Liver (tissue), 7 donors: ENCODE measurements at regions not wholly inside any gene's neighbourhood (a gene's known extent, or its start where the extent isn't known, plus 50 kb on each side); places are given as distances from the start of the nearest gene placed in this dataset.

Source experiments
- DNase-seq: peaks from one replicate; pipeline ENCODE4 v3.0.0-alpha.2; 2017; ENCODE audit warnings: low spot score
- H3K27ac ChIP-seq, 2 donors: one replicate each; pipeline ENCODE4 v1.7.0; 2013; ENCODE audit warnings: inconsistent platforms in 2 of 2, low read length in 2 of 2, control low read depth in 1 of 2, low read depth in 1 of 2, mild to moderate bottlenecking in 1 of 2
- H3K27me3 ChIP-seq, 4 donors: one replicate each; pipeline versions ENCODE4 v1.6.1 to v1.7.0; 2013; ENCODE audit warnings: low read length in 3 of 4, inconsistent platforms in 1 of 4, mild to moderate bottlenecking in 1 of 4, moderate library complexity in 1 of 4; ENCODE audit not compliant: control insufficient read depth in 4 of 4, insufficient read depth in 4 of 4
- H3K36me3 ChIP-seq, 4 donors: one replicate each; pipeline versions ENCODE4 v1.6.1 to v1.7.0; 2013; ENCODE audit warnings: low read length in 3 of 4, mild to moderate bottlenecking in 3 of 4, low read depth in 1 of 4, moderate library complexity in 1 of 4; ENCODE audit not compliant: control insufficient read depth in 4 of 4, insufficient read depth in 3 of 4
- H3K4me1 ChIP-seq, 4 donors: one replicate each; pipeline versions ENCODE4 v1.6.1 to v1.7.0; 2013; ENCODE audit warnings: low read length in 3 of 4, mild to moderate bottlenecking in 3 of 4, moderate library complexity in 1 of 4; ENCODE audit not compliant: control insufficient read depth in 4 of 4, insufficient read depth in 4 of 4
- H3K4me3 ChIP-seq, 3 donors: one replicate each; pipeline versions ENCODE4 v1.6.1 to v1.7.0; 2013; ENCODE audit warnings: low read length in 3 of 3, control low read depth in 1 of 3, low read depth in 1 of 3, mild to moderate bottlenecking in 1 of 3
- H3K9ac ChIP-seq, 2 donors: one replicate each; pipeline ENCODE4 v1.7.0; 2013; ENCODE audit warnings: low read length in 2 of 2, mild to moderate bottlenecking in 2 of 2, moderate library complexity in 2 of 2, control low read depth in 1 of 2, low read depth in 1 of 2
- H3K9me3 ChIP-seq, 4 donors: one replicate each; pipeline versions ENCODE4 v1.6.1 to v1.7.0; 2013; ENCODE audit warnings: low read length in 3 of 4; ENCODE audit not compliant: control insufficient read depth in 4 of 4
- ATF3 ChIP-seq: IDR thresholded peaks from 2 replicates; pipeline ENCODE4 v1.6.1; 2016; ENCODE audit warnings: antibody characterized with exemption
- EGR1 ChIP-seq, 2 donors: IDR thresholded peaks; 2 replicates each; pipeline ENCODE4 v1.6.1; 2016 to 2018; ENCODE audit warnings: antibody characterized with exemption in 2 of 2, low read depth in 2 of 2
- FOXA2 ChIP-seq: IDR thresholded peaks from 2 replicates; pipeline ENCODE4 v1.6.1; 2016; ENCODE audit warnings: antibody characterized with exemption
- GABPA ChIP-seq, 2 donors: IDR thresholded peaks in 1 of 2; conservative IDR thresholded peaks in 1 of 2; 2 replicates each; pipeline ENCODE4 v1.6.1; 2016; ENCODE audit warnings: antibody characterized with exemption in 2 of 2, mild to moderate bottlenecking in 1 of 2, moderate library complexity in 1 of 2
- HNF4A ChIP-seq, 2 donors: conservative IDR thresholded peaks; 2 replicates each; pipeline ENCODE4 v1.6.1; 2016; ENCODE audit warnings: antibody characterized with exemption in 2 of 2, mild to moderate bottlenecking in 2 of 2
- HNF4G ChIP-seq: IDR thresholded peaks from 2 replicates; pipeline ENCODE4 v1.6.1; 2016; ENCODE audit warnings: antibody characterized with exemption
- JUND ChIP-seq, 2 donors: IDR thresholded peaks; 2 replicates each; pipeline ENCODE4 v1.6.1; 2016; ENCODE audit warnings: antibody characterized with exemption in 2 of 2
- MAX ChIP-seq: IDR thresholded peaks from 2 replicates; pipeline ENCODE4 v1.6.1; 2016; ENCODE audit warnings: antibody characterized with exemption
- NR2F2 ChIP-seq: IDR thresholded peaks from 2 replicates; pipeline ENCODE4 v1.6.1; 2016; ENCODE audit warnings: antibody characterized with exemption
- RAD21 ChIP-seq, 2 donors: IDR thresholded peaks; 2 replicates each; pipeline ENCODE4 v1.6.1; 2016; ENCODE audit warnings: antibody characterized with exemption in 2 of 2, mild to moderate bottlenecking in 2 of 2
- SP1 ChIP-seq: IDR thresholded peaks from 2 replicates; pipeline ENCODE4 v1.6.1; 2018; ENCODE audit warnings: antibody characterized with exemption, mild to moderate bottlenecking
- YY1 ChIP-seq: IDR thresholded peaks from 2 replicates; pipeline ENCODE4 v1.6.1; 2016; ENCODE audit warnings: antibody characterized with exemption, mild to moderate bottlenecking
- WGBS: extraction: QIAGEN DNeasy Blood & Tissue Kit; methylation state at CpG from one replicate; pipeline ENCODE4 v1.1.7; 2013; 5-methylcytosine and 5-hydroxymethylcytosine counted together
- TF ChIP-seq, protein P1 (sequence below): IDR thresholded peaks from 2 replicates; pipeline ENCODE4 v1.6.1; 2016; ENCODE audit warnings: antibody characterized with exemption
- donor health status: healthy.
- donor health status: healthy.
- donor health status: healthy.
- donor health status: healthy.

DNA sequence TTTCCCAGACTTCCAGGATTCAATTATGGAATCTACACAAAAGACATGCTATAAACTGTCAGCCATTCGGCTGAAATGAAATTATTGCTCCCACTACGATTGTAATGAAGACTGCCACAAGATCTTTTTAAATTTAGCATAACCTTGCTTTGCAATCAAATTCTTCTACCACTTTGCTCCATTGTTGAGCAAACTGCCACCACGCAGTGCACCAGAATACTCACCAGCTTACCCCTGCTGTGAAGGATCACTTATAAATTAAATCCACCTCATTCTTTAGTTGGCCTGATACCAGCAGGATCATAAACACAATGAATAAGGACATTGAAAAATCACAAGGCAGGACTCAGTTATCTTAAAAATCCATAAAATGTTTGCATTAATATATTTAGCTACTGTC is 116.4 kb upstream of the PRNP start:
- H3K27me3 ChIP-seq: peaks cover 0 to 4% (median 0%) of the 10 kb centered on the region in 4 donors
- no peaks in the 10 kb centered on the region for H3K4me1 ChIP-seq
- no peaks in the 10 kb centered on the region for H3K9me3 ChIP-seq
- H3K4me3 ChIP-seq: no peak overlapping the region
- DNase-seq: no peak
- TF ChIP-seq NR2F2: no peak
- no peak for TF ChIP-seq EGR1 (IDR thresholded peaks at IDR 0.05; ENCODE audit: low read depth in 2 of 2)
- TF ChIP-seq, protein P1, sequence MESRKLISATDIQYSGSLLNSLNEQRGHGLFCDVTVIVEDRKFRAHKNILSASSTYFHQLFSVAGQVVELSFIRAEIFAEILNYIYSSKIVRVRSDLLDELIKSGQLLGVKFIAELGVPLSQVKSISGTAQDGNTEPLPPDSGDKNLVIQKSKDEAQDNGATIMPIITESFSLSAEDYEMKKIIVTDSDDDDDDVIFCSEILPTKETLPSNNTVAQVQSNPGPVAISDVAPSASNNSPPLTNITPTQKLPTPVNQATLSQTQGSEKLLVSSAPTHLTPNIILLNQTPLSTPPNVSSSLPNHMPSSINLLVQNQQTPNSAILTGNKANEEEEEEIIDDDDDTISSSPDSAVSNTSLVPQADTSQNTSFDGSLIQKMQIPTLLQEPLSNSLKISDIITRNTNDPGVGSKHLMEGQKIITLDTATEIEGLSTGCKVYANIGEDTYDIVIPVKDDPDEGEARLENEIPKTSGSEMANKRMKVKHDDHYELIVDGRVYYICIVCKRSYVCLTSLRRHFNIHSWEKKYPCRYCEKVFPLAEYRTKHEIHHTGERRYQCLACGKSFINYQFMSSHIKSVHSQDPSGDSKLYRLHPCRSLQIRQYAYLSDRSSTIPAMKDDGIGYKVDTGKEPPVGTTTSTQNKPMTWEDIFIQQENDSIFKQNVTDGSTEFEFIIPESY: no peak
- H3K9ac ChIP-seq: no peak overlapping the region
- H3K36me3 ChIP-seq: no peaks in the 10 kb centered on the region
- no peak overlapping the region for H3K27ac ChIP-seq
- 73% methylated on average over 3 of the region's 3 CpGs for WGBS

DNA sequence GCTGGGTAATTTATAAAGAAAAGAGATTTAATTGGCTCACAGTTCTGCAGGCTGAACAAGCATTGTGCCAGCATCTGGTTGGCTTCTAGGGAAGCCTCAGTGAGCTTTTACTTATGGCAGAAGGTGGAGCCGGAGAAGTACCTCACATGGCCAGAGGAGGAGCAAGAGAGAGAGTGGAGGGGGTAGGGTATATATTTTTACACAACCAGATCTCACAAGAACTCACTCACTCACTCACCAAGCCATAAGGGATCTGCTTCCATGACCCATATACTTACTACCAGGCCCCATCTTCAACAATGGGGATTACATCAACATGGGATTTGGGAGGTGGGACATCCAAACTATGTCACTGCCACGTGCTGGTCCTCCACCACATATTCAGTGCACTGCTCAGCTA is 117.2 kb upstream of the PRNP start:
- Histone ChIP-seq H3K4me3 (no peak overlapping the region), H3K27me3 (peaks cover 0 to 2% (median 0%) of the 10 kb centered on the region in 4 donors), H3K9ac (no peak overlapping the region), H3K4me1 (no peaks in the 10 kb centered on the region), H3K36me3 (no peaks in the 10 kb centered on the region), H3K27ac (no peak overlapping the region), H3K9me3 (no peaks in the 10 kb centered on the region)
- 81% methylated on average over 2 of the region's 2 CpGs for WGBS
- TF ChIP-seq NR2F2: no peak
- no peak for TF ChIP-seq SP1
- TF ChIP-seq FOXA2: no peak
- TF ChIP-seq ATF3: no peak
- TF ChIP-seq EGR1 (IDR thresholded peaks at IDR 0.05; ENCODE audit: low read depth in 2 of 2): no peak
- no peak for DNase-seq

DNA sequence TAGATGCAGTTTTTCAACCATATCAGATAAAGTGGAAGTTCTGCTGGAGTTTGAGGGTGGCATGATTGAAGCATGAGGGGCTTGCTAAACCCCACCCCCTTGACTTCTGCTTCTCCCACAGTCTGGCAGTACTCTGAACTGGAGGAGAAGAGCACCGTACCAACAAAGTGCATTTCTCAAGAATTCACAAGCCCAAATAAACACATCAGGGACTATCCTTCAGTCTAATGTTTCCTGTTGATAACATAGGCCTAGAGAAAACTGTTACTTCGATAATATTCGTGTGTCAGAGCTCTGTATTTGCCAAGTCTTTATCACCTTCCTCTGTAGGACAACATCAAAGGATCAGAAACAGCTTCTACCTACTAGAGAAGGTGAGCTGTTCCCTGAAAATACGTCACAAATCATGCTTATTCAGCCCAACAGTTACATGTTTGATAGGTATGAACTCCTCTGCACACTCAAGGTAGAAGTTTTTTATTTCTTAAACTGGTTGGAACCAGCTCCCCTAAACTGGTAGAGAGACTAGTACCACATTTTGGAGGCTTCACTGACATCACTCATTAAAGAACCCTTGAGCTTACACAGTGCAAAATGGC is 117.8 kb upstream of the PRNP start:
- Histone ChIP-seq H3K27me3 (no peaks in the 10 kb centered on the region), H3K9me3 (no peaks in the 10 kb centered on the region), H3K9ac (no peak overlapping the region), H3K4me1 (no peaks in the 10 kb centered on the region), H3K27ac (no peak overlapping the region), H3K4me3 (no peak overlapping the region), H3K36me3 (no peaks in the 10 kb centered on the region)
- TF ChIP-seq SP1 (no peak), JUND (IDR thresholded peaks at IDR 0.05) (no peak), YY1 (no peak)
- 42% methylated on average over 4 of the region's 4 CpGs for WGBS
- DNase-seq: no peak

DNA sequence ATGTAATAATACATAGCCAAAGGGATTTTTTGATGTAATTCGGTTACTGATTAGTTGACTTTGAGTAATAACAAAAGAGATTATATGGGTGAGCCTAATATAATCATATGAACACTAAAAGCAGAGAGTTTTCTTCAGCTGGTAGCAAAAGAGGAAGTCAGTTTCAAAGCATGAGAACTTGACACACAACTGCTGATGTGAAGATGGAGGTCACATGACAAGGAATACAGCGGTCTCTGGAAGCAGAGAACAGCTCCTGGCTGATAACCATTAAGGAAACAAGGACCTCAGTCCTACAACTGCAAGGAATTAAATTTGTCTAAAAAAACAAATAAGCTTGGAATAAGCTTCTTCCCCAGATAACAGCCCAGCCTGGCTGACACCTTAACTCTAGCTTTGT is 119.1 kb upstream of the PRNP start:
- Histone ChIP-seq H3K4me3 (no peak overlapping the region), H3K27me3 (no peaks in the 10 kb centered on the region), H3K27ac (no peak overlapping the region), H3K4me1 (no peaks in the 10 kb centered on the region), H3K36me3 (no peaks in the 10 kb centered on the region), H3K9me3 (no peaks in the 10 kb centered on the region), H3K9ac (no peak overlapping the region)
- no peak for DNase-seq
- 67% methylated on average over 2 of the region's 2 CpGs for WGBS
- TF ChIP-seq GABPA (IDR thresholded peaks at IDR 0.05 in 1 of 2, conservative IDR thresholded peaks at IDR 0.05 in 1 of 2): no peak
- no peak for TF ChIP-seq HNF4G
- TF ChIP-seq MAX: no peak
- no peak for TF ChIP-seq RAD21 (IDR thresholded peaks at IDR 0.05)
- TF ChIP-seq HNF4A (conservative IDR thresholded peaks at IDR 0.05): no peak
- no peak for TF ChIP-seq JUND (IDR thresholded peaks at IDR 0.05)
- TF ChIP-seq, protein P1: no peak
